ENCODE measurements at regions not wholly inside any gene's neighbourhood (a gene's known extent, or its start where the extent isn't known, plus 50 kb on each side); places are given as distances from the start of the nearest gene placed in this dataset.

DNA sequence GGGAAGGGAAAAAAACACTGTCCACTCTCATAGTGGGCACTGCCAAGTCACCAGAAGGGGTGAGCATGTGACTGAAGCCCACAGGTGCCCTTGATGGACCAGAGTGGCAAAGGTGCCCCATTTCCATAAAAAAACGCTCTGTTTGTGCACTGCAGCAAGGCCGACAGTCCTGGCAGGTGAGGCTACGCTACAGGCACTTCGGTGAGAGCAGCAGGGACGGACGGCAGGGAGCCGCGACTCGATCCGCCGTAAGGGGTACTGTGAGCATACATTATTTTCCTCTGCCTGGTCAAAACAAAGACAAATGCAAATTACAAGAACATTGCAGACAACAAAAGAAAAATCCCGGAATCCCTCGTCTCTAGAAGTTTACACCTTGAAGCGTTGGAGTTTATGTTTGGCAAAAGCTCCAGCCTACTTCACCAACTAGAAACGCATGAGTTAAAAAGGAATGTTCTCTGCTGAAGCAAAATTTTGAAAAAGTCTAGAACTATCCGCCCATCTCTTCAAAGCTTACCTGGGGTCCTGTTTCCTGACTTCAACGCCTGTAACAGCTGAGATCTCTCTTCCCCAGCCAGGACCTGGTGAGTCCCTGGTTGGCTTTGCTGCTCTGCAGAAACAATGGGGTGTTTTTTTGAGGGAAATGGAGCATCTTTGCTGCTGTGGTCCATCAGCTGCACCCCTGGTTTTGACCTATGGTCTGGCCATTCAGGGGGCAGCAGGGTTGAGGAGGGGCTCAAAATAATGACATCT is 52.9 kb upstream of the RFLNA start:
- TF ChIP-seq, protein P1, sequence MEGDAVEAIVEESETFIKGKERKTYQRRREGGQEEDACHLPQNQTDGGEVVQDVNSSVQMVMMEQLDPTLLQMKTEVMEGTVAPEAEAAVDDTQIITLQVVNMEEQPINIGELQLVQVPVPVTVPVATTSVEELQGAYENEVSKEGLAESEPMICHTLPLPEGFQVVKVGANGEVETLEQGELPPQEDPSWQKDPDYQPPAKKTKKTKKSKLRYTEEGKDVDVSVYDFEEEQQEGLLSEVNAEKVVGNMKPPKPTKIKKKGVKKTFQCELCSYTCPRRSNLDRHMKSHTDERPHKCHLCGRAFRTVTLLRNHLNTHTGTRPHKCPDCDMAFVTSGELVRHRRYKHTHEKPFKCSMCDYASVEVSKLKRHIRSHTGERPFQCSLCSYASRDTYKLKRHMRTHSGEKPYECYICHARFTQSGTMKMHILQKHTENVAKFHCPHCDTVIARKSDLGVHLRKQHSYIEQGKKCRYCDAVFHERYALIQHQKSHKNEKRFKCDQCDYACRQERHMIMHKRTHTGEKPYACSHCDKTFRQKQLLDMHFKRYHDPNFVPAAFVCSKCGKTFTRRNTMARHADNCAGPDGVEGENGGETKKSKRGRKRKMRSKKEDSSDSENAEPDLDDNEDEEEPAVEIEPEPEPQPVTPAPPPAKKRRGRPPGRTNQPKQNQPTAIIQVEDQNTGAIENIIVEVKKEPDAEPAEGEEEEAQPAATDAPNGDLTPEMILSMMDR (conservative IDR thresholded peaks at IDR 0.05; ENCODE audit: low read depth, low read length) = no peak
- no peak for DNase-seq (ENCODE audit: low read depth)
- H3K4me3 ChIP-seq (ENCODE audit: low read depth, low read length) = no peak overlapping the region

- no peak overlapping the region for H3K4me3 ChIP-seq (ENCODE audit: low read depth, low read length)
- no peak for DNase-seq (ENCODE audit: low read depth)
- TF ChIP-seq, protein P1 (conservative IDR thresholded peaks at IDR 0.05; ENCODE audit: low read depth, low read length) = no peak
These were observed 52.3 kb upstream of the RFLNA start for GRCh38 chr12:124242529-124243065.

GRCh38 chr12:124243936-124244335 is 51.0 kb upstream of the RFLNA start:
- no peak overlapping the region for H3K4me3 ChIP-seq (ENCODE audit: low read depth, low read length)
- no peak for DNase-seq (ENCODE audit: low read depth)
- TF ChIP-seq, protein P1 (conservative IDR thresholded peaks at IDR 0.05; ENCODE audit: low read depth, low read length) = no peak

Data from epithelial cell of proximal tubule (primary cell).